ENCODE measurements at regions not wholly inside any gene's neighbourhood (a gene's known extent, or its start where the extent isn't known, plus 50 kb on each side); places are given as distances from the start of the nearest gene placed in this dataset.
"Not testable (repeated sequence)": the region's sequence is repeated elsewhere in the genome, so short reads cannot be mapped to it uniquely, and the experiment has no call there.

- no peak for DNase-seq (ENCODE audit: low read depth)
These were observed 717.9 kb upstream of the SLC8A1 start for GRCh38 chr2:41169744-41170143.

- no peak for DNase-seq (ENCODE audit: low read depth)
These were observed 718.7 kb upstream of the SLC8A1 start for GRCh38 chr2:41170589-41170988.

- DNase-seq (ENCODE audit: low read depth), result no peak
These were observed 728.5 kb upstream of the SLC8A1 start for GRCh38 chr2:41180387-41180786.

GRCh38 chr2:41182961-41183360 lies 731.1 kb upstream of the SLC8A1 start:
- DNase-seq (ENCODE audit: low read depth), result no peak

GRCh38 chr2:41187376-41188122 lies 735.7 kb upstream of the SLC8A1 start:
- DNase-seq (ENCODE audit: low read depth), result no peak

- DNase-seq (ENCODE audit: low read depth), result no peak
These were observed 742.3 kb upstream of the SLC8A1 start for GRCh38 chr2:41194230-41194629.

GRCh38 chr2:41197781-41198180 lies 745.9 kb upstream of the SLC8A1 start:
- no peak for DNase-seq (ENCODE audit: low read depth)

GRCh38 chr2:41199334-41199733 lies 747.4 kb upstream of the SLC8A1 start:
- no peak for DNase-seq (ENCODE audit: low read depth)

- no peak for DNase-seq (ENCODE audit: low read depth)
These were observed 752.4 kb upstream of the SLC8A1 start for GRCh38 chr2:41204315-41204714.

GRCh38 chr2:41206004-41206403 lies 754.1 kb upstream of the SLC8A1 start:
- no peak for DNase-seq (ENCODE audit: low read depth)

- no peak for DNase-seq (ENCODE audit: low read depth)
These were observed 755.7 kb upstream of the SLC8A1 start for GRCh38 chr2:41207578-41207977.

- DNase-seq (ENCODE audit: low read depth), result not testable (repeated sequence)
These were observed 758.1 kb upstream of the SLC8A1 start for GRCh38 chr2:41210030-41210429.

- DNase-seq (ENCODE audit: low read depth), result no peak
These were observed 765.1 kb upstream of the SLC8A1 start for GRCh38 chr2:41216978-41217377.

GRCh38 chr2:41222593-41222992 lies 770.7 kb upstream of the SLC8A1 start:
- no peak for DNase-seq (ENCODE audit: low read depth)

- DNase-seq (ENCODE audit: low read depth), result no peak
These were observed 782.2 kb upstream of the SLC8A1 start for GRCh38 chr2:41234093-41234492.

GRCh38 chr2:41241325-41242000 lies 789.6 kb upstream of the SLC8A1 start:
- no peak for DNase-seq (ENCODE audit: low read depth)

- no peak for DNase-seq (ENCODE audit: low read depth)
These were observed 790.1 kb upstream of the SLC8A1 start for GRCh38 chr2:41242001-41242331.

- DNase-seq (ENCODE audit: low read depth), result no peak
These were observed 779.7 kb upstream of the PKDCC start for GRCh38 chr2:41267929-41268659.

- no peak for DNase-seq (ENCODE audit: low read depth)
These were observed 764.6 kb upstream of the PKDCC start for GRCh38 chr2:41283079-41283775.

- no peak for DNase-seq (ENCODE audit: low read depth)
These were observed 754.3 kb upstream of the PKDCC start for GRCh38 chr2:41293491-41293890.

GRCh38 chr2:41294331-41294730 lies 753.5 kb upstream of the PKDCC start:
- no peak for DNase-seq (ENCODE audit: low read depth)

GRCh38 chr2:41313082-41313481 lies 734.7 kb upstream of the PKDCC start:
- DNase-seq (ENCODE audit: low read depth), result no peak
